RWPE1 (cell line): ENCODE measurements at regions not wholly inside any gene's neighbourhood (a gene's known extent, or its start where the extent isn't known, plus 50 kb on each side); places are given as distances from the start of the nearest gene placed in this dataset.

Experiments used
- CTCF ChIA-PET: fragments of 350-600 bp; sonication (Branson Sonifier 250); formaldehyde crosslinking; extraction: SDS; loops from one replicate; lab custom pipeline; 2021; lab: Yijun Ruan, JAX
- POLR2A ChIA-PET: fragments of 400-600 bp; formaldehyde crosslinking; extraction: SDS; loops from one replicate; lab custom pipeline; 2020; ENCODE audit warnings: antibody characterized with exemption; ENCODE audit not compliant: low non-redundant PET; lab: Yijun Ruan, JAX
- DNase-seq: peaks from one replicate; pipeline ENCODE4 v3.0.0; 2012; ENCODE audit warnings: low spot score
- H3K27ac ChIP-seq: fragments of 450-650 bp; 2 replicates; pipeline ENCODE4 v1.5.1; 2017
- CTCF ChIP-seq: fragments of 450-650 bp; conservative IDR thresholded peaks from 2 replicates; pipeline ENCODE4 v1.5.1; 2017; ENCODE audit warnings: low read depth, mild to moderate bottlenecking

- TF ChIP-seq CTCF = no peak
- H3K27ac ChIP-seq = no peak overlapping the region
- ChIA-PET POLR2A (no interaction called here), CTCF (no interaction called here)
- DNase-seq = no peak
Measured at GRCh38 chr2:19552270-19552669, 193.8 kb upstream of the OSR1 start.

- H3K27ac ChIP-seq = no peak overlapping the region
- POLR2A ChIA-PET = no interaction called here
- CTCF ChIA-PET = interaction anchor here (0.5 kb wide), 1 partner anchor 40 kb away, joined by 3 read pairs; no protein-coding TSS in a partner anchor
- no peak for TF ChIP-seq CTCF
- DNase-seq = no peak
Measured at GRCh38 chr2:19550750-19551149, 192.3 kb upstream of the OSR1 start.

GRCh38 chr2:19549821-19550220 lies 191.4 kb upstream of the OSR1 start:
- no peak for DNase-seq
- CTCF ChIA-PET = no interaction called here
- H3K27ac ChIP-seq = no peak overlapping the region
- POLR2A ChIA-PET = no interaction called here
- no peak for TF ChIP-seq CTCF

GRCh38 chr2:19548116-19548515 lies 189.7 kb upstream of the OSR1 start:
- CTCF ChIA-PET = interaction anchor here (0.6 kb wide), 1 partner anchor 153 kb away, joined by 3 read pairs; no protein-coding TSS in a partner anchor
- H3K27ac ChIP-seq = no peak overlapping the region
- POLR2A ChIA-PET = no interaction called here
- no peak for DNase-seq
- TF ChIP-seq CTCF = no peak

- DNase-seq = no peak
- CTCF ChIA-PET = no interaction called here
- no peak for TF ChIP-seq CTCF
Measured at GRCh38 chr2:19547321-19547720, 188.9 kb upstream of the OSR1 start.

GRCh38 chr2:19545507-19545906 lies 187.1 kb upstream of the OSR1 start:
- POLR2A ChIA-PET = no interaction called here
- no peak for DNase-seq
- CTCF ChIA-PET = no interaction called here
- TF ChIP-seq CTCF = no peak
- H3K27ac ChIP-seq = no peak overlapping the region

More at GRCh38 chr2:19547321-19547720, 188.9 kb upstream of the OSR1 start:
- H3K27ac ChIP-seq = no peak overlapping the region
- POLR2A ChIA-PET = no interaction called here
